ENCODE measurements at regions not wholly inside any gene's neighbourhood (a gene's known extent, or its start where the extent isn't known, plus 50 kb on each side); places are given as distances from the start of the nearest gene placed in this dataset.

DNA sequence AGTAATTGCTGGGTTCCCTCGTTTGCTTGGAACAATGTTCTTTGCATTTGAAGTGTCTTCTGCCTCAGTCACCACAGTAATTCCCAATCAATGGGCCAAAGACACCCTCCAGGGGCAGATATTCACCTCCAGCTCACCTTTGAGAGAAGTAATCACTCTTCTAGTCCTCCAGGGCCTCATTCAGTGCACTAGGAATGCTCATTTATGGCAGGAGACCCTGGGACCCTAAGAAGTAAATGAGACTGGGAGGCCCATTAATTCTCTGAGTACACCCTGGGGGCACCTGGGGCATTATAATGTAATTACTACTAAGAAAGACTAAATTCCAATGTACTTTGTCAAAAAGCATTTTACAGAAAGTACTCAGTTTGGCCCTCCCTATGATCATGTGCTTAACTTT is 158.2 kb upstream of the XYLT1 start:
- Histone ChIP-seq H3K27me3 (no peaks in the 10 kb centered on the region), H3K9me3 (no peaks in the 10 kb centered on the region), H3K4me1 (no peaks in the 10 kb centered on the region), H3K4me3 (no peak overlapping the region), H3K9ac (ENCODE audit: low read depth in 2 of 2, low read length in 2 of 2) (no peak overlapping the region), H3K27ac (no peak overlapping the region), H3K36me3 (no peaks in the 10 kb centered on the region)
- TF ChIP-seq CTCF (IDR thresholded peaks at IDR 0.05) = no peak
- intact Hi-C loops (cut with DNase I) = no loop called here
- DNase-seq = no peak

DNA sequence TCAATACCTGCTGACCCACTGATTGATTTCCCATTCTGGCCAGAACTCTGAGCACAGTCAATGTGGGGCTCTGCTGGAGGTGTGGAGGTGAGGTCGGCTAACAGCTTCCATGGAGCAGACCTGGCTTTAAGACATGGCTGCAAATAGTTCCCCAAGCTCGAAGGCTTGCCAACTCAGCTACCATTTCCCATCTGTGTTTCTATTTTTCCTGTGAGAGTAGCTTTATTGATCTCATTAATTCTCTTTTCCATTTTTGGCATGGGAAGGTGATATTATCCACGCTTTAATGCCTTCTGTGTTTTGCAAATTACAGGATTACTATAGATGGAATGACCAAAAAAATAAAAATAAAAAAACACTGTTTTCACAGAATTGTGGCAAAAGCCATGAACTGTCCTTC is 151.6 kb upstream of the XYLT1 start:
- Histone ChIP-seq H3K27me3 (no peaks in the 10 kb centered on the region), H3K36me3 (no peaks in the 10 kb centered on the region), H3K4me3 (no peak overlapping the region), H3K9me3 (no peaks in the 10 kb centered on the region), H3K27ac (no peak overlapping the region), H3K4me1 (no peaks in the 10 kb centered on the region), H3K9ac (ENCODE audit: low read depth in 2 of 2, low read length in 2 of 2) (no peak overlapping the region)
- intact Hi-C loops (cut with DNase I) = no loop called here
- DNase-seq = no peak
- no peak for TF ChIP-seq CTCF (IDR thresholded peaks at IDR 0.05)

GRCh38 chr16:17619261-17619660 is 148.5 kb upstream of the XYLT1 start:
- Histone ChIP-seq H3K4me3 (no peak overlapping the region), H3K9ac (ENCODE audit: low read depth in 2 of 2, low read length in 2 of 2) (no peak overlapping the region), H3K27me3 (no peaks in the 10 kb centered on the region), H3K27ac (no peak overlapping the region), H3K4me1 (no peaks in the 10 kb centered on the region), H3K36me3 (no peaks in the 10 kb centered on the region), H3K9me3 (no peaks in the 10 kb centered on the region)
- intact Hi-C loops (cut with DNase I) = no loop called here
- no peak for DNase-seq
- TF ChIP-seq CTCF (IDR thresholded peaks at IDR 0.05) = no peak

- H3K36me3 ChIP-seq = no peaks in the 10 kb centered on the region
- TF ChIP-seq CTCF (IDR thresholded peaks at IDR 0.05) = no peak
- H3K27ac ChIP-seq = no peak overlapping the region
- H3K9ac ChIP-seq (ENCODE audit: low read depth in 2 of 2, low read length in 2 of 2) = no peak overlapping the region
- no peak for DNase-seq
- no peaks in the 10 kb centered on the region for H3K9me3 ChIP-seq
- no peaks in the 10 kb centered on the region for H3K27me3 ChIP-seq
- intact Hi-C loops (cut with DNase I) = no loop called here
- H3K4me1 ChIP-seq = no peaks in the 10 kb centered on the region
- H3K4me3 ChIP-seq = no peak overlapping the region
Observed at GRCh38 chr16:17617021-17617552, 146.3 kb upstream of the XYLT1 start.

DNA sequence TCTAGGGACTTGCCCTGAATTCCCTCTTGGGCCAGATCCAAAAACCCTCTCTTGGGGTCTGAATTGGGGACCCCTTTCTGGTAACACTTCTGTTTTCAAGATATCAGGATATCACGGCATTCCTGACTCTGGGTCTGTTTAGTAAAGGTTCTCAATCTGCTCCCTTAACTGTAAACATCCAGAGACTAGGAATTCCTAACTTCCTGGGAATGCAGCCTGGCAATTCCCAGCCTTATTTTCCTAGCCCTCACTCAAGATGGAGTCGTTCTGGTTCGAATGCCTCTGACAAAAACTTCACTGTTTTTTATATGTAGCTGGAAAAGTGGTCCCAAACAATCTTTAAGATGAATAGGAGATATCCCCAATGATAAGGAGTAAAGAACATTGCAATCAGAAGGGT is 141.6 kb upstream of the XYLT1 start:
- Histone ChIP-seq H3K9ac (ENCODE audit: low read depth in 2 of 2, low read length in 2 of 2) (no peak overlapping the region), H3K9me3 (no peaks in the 10 kb centered on the region), H3K4me3 (no peak overlapping the region), H3K27me3 (no peaks in the 10 kb centered on the region), H3K4me1 (no peaks in the 10 kb centered on the region), H3K36me3 (no peaks in the 10 kb centered on the region), H3K27ac (no peak overlapping the region)
- intact Hi-C loops (cut with DNase I) = no loop called here
- TF ChIP-seq CTCF (IDR thresholded peaks at IDR 0.05) = no peak
- DNase-seq = no peak

DNA sequence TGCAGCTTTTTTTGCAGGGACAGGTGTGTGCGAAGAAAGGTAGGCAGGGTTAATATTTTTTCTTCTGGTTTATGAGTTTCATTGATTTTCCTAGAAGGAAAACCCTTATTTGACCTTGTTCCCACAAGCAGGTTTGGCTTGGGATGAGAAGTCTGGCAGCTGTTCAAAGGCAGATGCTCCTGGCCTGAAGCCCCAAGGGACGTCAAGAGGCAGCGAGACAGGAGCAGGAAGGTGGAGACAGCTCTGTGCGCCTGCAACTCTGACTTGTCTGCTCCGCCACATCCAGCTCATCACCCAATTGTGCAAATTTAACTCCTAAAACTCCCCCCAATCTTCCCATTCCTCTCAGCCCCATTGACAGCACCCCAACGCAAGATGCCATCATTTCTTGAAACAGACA is 136.8 kb upstream of the XYLT1 start:
- no peaks in the 10 kb centered on the region for H3K4me1 ChIP-seq
- no peak overlapping the region for H3K27ac ChIP-seq
- H3K27me3 ChIP-seq = no peaks in the 10 kb centered on the region
- no peak overlapping the region for H3K9ac ChIP-seq (ENCODE audit: low read depth in 2 of 2, low read length in 2 of 2)
- no peak for DNase-seq
- no peaks in the 10 kb centered on the region for H3K36me3 ChIP-seq
- no peak overlapping the region for H3K4me3 ChIP-seq
- no peaks in the 10 kb centered on the region for H3K9me3 ChIP-seq
- no peak for TF ChIP-seq CTCF (IDR thresholded peaks at IDR 0.05)
- intact Hi-C loops (cut with DNase I) = no loop called here
